SW480 (cell line): ENCODE measurements at regions not wholly inside any gene's neighbourhood (a gene's known extent, or its start where the extent isn't known, plus 50 kb on each side); places are given as distances from the start of the nearest gene placed in this dataset.
A peak's percentile ranks its signal among the peaks of the same experiment; 100 is the strongest.

Source experiments
- DNase-seq: peaks from one replicate; pipeline ENCODE4 v3.0.0-alpha.2; 2016; ENCODE audit warnings: low spot score

DNA sequence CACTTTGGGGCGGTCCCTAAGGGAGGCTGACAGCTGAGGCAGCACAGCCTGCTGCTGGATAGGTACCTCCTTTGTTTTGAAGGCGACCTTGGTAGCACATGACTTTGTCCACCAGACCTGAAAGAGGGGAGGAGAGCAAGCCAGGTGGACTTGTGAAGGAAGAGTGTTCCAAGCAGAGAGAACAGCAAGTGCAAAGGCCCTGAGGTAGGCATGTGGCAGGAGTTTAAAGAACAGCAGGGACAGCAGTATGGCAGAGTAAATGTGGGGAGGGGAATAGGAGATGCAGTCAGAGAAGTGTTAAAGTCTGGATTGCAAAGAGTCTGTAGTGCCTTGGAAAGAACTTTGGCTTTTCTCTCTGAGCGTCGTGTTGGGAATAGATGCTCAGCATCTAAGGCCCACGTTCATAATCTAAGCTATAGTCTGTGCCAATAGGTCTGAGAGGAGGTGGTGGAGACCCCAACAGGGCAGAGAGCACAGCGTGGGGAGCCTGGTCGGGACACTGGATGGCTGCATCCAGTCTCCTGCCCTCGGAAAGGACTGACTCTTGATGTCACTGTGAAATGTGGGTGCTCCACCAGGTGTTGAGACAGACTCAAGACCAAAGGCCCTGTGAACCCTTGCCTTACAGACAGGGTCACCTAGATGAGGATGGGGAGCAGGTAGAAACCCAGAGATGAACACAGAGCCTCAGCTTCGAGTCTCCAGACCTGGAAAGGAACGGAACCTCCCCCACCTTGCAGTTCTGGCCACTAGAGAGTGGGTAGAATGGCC is 242.1 kb upstream of the PWP1 start:
- no peak for DNase-seq

GRCh38 chr12:107444771-107445170 is 240.8 kb upstream of the PWP1 start:
- DNase-seq = no peak

GRCh38 chr12:107446476-107446875 is 239.1 kb upstream of the PWP1 start:
- no peak for DNase-seq

DNA sequence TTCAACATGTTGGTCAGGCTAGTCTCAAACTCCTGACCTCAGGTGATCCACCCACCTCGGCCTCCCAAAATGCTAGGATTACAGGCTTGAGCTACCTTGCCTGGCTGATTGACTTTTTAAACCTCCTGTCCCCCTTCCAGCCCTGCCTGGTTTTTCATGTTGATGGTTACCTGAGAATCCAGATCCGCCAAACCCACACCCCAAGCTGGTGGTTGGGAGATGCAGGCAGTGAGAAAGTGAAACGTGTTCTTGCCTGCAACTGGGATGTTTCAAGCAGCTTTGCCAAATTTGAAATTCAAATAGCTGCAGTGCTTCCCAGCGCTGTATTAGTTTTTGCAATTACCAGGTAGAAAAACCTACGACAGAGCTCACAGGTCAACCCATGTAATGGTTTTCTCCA is 238.3 kb upstream of the PWP1 start:
- no peak for DNase-seq

DNA sequence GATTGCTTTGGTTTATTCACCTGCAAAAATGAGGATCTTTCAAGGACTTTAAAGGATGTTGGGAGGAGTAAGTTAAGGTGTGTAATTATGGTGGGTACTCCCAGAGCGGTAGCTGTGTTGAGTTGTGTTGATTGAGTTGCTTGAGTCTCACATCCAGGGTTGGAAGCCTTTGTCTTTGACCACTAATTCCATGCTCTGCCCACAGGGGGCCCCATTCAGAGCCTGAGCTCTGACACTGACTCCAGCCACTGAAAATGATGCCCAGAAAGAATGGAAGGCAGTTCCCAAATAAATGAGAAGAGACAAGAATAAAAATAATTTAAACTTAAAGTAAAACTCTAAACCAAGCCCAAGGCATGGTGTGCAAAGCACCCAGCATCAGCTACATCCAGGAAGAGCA is 237.4 kb upstream of the PWP1 start:
- no peak for DNase-seq

- DNase-seq = no peak
These were observed 235.7 kb upstream of the PWP1 start for GRCh38 chr12:107449891-107450290.

GRCh38 chr12:107450541-107450940 is 235.1 kb upstream of the PWP1 start:
- DNase-seq = no peak

DNA sequence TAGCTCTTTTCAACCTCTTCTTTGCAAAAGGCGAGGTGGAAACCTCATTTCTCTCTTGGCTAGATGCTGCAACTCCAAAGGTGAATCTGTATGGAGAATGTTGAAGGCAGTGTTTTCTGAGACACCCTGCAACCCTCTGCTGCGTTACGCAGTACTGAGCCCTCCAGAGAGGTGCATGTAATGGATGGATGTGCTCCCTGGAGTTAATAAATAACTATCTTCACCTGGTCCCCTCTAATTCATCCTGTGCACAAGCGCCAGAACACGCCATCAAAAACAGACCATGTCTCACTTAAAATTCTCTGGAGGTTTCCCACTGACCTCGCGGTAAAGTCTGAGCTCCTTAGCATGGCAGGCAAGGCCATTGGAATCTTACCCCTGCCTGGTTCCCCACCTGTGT is 234.4 kb upstream of the PWP1 start:
- DNase-seq = no peak

GRCh38 chr12:107454109-107454830 is 231.3 kb upstream of the PWP1 start:
- DNase-seq = no peak

DNA sequence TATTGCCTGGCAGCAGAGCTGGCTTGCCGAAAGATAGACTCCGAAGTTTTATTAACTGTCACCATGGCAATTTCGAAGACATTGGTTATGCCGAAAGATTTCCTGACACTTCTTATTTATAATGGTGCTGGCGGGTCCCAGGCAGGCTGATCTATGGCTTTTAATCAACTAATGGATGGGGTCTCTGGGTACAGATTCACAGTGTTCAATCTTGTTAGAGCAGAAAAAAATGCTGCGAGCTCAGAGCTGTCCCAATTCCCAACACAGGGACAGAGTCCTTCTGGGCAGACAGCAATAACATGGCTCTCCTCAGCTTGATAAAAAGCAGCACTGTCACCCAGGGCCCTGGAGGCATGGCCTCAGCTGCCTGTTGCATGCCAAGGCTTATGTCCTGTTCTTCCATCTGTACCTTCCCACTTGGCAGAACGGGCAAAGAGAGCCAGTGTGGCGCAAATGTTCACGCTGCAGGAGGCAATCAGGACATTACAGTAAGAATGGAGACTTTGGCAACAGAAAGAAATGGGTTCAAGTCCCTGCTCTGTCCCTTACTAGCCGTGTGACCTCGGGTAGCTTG is 228.2 kb upstream of the PWP1 start:
- no peak for DNase-seq

DNA sequence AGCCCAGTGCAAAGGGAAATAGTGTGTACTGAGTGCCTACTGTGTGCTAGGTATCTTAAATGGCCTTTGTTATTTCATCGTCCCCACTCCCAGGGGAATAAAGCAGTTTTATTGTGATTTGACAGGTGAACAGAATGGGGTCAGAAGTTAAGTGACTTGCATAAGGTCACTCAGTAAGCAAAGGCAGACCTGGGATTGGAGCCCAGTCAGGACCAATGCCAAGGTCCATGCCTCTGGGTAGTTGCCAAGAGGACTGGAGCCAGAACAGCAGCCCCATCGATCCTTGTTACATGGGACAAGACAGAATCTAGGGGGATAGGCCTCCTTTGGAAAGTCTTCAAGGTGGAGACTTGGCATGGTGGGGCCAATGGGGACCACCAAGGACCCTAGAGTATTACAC is 227.4 kb upstream of the PWP1 start:
- no peak for DNase-seq

DNA sequence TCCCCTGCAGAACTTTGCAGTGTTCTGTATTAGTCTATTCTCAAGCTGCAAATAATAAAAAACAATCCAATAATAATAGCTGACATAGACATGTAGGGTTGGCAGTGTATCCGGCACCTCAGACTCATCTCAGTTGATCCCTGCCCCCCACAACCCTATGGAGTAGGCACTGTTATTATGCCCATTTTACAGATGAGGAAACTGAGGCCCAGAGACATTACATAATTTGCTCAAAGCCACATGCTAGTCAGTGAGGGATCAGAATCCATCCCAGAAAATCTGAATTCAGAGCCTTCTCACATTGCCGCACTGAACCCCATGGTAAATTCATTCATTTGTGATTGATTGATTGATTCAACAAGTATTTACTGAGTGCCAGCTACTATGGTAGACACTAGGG is 226.6 kb upstream of the PWP1 start:
- no peak for DNase-seq

DNA sequence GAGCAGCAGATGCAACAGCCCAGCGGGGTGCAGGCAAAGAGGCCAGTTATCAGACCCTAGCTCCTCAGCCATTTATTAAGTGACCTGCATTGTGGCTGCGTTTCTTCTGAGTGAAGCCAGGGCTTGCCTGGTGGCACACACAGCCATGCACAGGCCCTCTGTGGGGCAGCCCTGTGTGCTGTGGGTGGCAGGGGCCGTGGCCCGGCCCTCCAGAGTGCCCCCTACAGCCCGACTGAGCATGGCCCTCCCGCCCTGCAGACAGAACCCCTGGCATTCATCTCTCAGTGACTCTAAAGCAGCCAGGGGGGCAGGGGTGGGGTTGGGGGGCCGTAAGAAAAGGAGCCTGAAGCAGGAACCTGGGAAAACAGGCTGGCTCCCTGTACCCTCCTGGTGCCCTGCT is 226.0 kb upstream of the PWP1 start:
- DNase-seq = no peak

DNA sequence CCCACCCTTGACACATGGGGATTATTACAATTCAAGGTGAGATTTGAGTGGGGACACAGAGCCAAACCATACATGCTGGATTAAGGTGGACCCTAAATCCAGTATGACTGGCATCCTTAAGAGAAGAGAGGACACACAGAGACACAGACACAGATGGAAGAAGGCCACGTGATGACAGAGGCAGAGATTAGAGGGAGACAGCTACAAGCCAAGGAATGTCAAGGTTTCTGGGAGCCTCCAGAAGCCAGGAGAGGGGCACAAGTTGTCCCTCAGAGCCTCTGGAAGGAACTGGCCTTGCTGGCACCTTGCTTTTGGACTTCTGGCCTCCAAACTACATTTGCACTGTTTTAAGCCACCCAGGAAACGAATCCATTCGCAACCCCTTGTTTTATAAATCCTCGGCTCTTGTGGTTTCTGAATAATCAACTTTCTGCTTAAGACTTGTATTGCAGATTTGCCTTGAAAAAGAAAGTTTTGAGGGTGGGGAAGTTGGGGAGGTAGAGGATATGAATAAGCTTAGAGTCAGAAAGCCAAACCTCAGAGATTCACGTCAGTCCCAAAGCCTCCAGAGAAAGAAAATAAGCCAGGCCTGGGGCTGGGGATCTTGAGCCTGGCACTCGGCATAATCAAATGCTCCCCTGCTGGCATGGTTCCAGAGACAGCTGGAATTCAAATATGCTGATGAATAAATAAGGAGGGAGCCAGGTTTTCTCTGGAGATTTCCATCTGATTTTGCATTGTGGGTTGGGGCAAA is 224.2 kb upstream of the PWP1 start:
- DNase-seq = no peak

DNA sequence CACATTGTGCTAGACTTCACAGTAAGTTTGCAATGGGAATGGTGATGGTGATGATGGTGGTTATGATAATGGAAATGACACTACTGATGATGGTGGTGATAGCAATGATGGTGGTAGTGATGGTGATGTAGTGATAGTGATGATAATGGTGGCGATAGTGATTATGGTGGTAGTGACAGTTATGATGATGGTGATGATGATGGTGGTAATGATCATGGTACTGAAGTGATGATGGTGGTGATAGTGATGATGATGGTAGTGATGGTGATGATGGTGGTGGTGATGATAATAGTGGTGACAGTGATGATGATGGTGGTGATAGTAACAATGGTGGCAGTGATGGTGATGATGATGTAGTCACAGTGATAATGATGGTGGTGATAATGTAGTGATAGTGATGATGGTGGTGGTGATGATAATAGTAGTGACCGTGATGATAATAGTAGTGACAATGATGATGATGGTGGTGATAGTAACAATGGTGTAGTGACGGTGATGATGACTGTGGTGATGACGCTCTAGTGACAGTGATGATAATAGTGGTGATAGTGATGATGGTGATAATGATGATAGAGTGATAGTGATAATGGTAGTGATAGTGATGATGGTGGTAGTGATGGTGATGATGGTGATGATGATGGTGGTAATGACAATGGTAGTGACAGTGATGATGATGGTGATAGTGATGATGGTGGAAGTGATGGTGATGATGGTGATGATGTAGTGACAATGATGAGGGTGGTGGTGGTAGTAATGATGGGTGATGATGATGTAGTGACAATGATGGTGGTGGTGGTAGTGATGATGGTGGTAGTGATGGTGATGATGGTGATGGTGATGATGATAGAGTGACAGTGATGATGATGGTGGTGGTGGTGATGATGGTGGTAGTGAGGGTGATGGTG is 222.9 kb upstream of the PWP1 start:
- DNase-seq = no peak

DNA sequence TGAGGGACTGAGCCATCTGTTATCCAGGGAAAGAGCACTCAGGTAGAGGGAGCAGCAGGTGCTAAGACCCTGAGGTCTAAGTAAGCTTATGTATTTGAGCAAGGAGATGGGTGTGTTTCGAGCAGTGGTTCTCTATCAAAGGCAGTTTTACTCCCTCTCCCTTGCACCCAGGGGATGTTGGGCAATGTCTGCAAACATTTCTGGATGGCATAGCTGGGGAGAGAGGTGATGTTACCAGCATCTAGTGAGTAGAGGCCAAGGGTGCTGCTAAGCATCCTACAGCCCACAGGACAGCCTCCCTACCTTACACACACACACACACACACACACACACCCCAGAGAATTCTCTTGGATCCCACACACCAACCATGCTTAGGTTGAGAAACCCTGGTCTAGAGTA is 221.0 kb upstream of the PWP1 start:
- no peak for DNase-seq

DNA sequence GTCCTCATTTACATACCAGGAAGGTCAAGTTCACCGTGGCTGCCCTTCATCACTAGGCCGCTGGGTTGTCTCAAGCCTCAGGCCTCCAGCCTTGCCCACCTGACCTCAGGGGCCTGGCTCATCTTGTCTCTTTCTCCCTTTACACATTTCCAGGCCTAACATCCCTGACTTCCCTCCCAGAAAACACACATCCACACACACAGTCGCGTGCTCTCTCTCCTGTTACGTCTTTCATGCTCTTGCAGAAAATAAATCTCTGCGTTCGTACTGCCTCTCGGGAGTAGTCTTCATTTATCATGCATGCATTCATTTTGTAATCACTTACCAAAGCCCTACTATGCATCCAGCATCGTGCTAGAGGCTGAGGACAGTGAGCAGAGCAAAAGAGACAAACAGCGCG is 220.0 kb upstream of the PWP1 start:
- DNase-seq = no peak

DNA sequence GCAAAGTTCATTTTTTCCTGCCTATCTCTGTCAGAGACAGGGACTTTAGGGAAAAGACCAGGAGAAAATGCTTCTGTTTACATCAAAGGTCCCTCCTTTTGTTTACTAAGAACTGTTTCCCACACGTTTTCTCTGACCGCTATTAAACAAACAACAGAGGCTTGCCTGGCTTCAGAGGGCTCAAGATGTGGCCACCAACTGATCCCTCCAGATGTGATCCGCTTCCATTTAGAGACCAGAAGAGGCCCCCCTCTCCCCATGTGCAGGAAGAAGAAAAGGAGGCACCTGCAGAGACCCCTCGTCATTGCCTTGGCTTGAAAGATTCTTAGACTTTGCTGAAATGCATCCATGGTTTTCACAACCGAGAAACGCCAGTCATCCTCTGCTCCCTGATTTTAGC is 217.9 kb upstream of the PWP1 start:
- no peak for DNase-seq

DNA sequence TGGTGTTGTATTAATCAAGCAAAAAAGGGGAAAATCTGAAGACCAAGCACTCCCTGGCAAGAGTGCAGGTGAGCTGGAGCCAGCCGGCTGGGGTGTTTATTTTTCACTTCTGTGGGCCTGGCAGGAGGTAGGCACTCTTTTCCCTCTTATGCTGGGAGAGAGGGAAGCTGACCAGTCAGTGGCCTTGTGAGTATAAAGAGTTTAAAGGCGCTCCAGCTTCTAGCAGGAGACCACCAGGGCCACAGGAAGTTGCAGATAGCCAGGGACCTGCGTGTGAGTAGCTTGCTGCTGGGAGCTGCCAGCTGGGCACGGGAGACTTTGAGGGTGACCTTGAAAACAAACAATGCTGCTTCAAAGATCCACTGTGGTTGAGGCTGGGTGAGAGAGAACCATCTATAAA is 217.4 kb upstream of the PWP1 start:
- DNase-seq = peak; percentile 11

DNA sequence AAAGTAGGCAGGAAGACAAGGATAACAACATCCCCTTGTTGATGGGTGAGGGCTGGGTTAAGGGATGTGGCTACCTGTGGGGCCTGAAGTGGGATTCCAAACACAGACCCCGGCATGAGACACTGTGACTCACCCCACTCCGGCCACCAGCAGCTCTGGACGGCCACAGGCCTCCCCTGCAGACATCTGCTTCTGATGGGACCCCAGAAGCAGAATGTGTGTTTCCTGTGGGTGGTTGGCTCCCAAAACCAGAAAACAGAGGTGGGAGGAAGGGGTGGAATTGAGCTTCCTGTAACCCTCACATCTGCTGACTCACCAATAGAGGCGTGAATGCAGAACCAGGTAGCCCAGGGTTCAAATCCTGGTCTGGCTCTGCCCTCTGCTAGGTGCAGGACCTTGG is 216.6 kb upstream of the PWP1 start:
- DNase-seq = no peak

DNA sequence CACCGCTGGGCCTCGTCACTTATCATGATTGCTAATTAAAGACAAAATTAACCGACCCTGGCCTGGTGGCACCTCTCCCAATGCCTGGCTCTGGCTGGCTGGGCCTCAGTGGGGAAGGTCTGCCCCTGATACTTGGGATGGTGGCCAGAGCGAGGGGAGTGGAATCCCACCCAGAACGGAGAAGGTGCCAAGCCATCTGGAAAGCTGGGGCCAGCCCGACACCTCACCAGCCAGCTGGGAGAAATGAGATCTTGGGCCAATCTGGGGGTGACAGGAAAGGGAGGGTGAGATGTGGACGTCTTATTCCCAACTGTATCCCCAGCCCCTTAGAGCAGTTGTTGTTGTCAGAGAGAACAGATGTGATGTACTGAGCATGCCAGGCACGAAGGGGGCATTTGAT is 215.0 kb upstream of the PWP1 start:
- no peak for DNase-seq

- DNase-seq = no peak
These were observed 213.3 kb upstream of the PWP1 start for GRCh38 chr12:107472308-107472707.
